ENCODE measurements at regions not wholly inside any gene's neighbourhood (a gene's known extent, or its start where the extent isn't known, plus 50 kb on each side); places are given as distances from the start of the nearest gene placed in this dataset.
"Not testable (repeated sequence)": the region's sequence is repeated elsewhere in the genome, so short reads cannot be mapped to it uniquely, and the experiment has no call there.

DNA sequence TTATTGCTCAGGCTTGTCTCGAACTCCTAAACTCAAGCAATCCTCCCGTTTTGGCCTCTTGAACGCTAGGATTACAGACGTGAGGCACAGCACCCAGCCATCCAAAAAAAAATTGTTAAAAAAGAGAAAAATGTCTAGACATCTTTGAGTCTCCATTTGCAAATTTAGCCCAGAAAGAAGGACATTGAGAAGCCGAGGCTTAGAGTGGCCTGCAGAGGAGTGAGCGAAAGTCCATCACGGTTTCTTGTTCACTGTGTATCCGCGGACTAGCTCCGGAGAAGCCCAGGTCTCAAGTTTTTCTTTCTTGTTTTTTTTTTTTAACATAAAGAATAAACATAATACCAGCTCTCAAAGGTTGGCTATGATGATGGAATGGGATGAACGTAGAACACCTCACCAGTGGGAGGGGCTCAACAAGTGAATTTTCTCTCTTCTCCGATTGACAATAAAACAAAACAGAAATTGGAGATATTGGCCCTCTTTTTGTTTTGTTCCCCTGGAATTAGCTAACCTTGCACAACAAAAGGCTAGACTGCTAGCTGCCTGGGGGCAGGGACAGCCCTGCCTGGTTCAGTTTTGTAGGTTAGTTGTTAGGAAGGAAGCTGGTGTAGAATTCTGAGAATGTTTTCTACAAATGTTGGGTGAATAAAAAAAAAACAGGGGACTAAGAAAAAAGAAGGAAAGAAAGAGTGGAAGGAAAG is 163.4 kb downstream of the MYCN start:
- DNase-seq (ENCODE audit: low spot score) = no peak

DNA sequence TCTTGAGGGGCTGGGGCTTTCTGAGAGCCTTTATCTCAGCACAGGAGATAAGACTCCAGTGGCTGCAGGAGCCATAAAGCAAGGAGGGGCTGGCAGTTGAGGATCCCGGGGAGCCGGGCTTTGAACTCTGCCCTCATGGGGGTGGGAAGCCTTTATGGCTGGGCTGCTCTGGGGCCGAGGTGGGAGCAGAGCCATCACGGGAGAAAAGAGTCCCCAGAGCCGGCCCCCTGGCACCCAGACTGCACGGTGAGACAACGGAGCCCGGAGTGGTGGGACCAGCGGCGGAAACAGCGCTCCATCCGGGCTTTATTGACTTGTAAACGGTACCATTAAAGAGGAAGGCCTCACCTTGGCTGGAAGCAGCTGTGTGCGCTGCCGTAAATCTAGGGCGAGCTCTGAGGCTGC is 162.6 kb downstream of the MYCN start:
- DNase-seq (ENCODE audit: low spot score) = no peak

DNA sequence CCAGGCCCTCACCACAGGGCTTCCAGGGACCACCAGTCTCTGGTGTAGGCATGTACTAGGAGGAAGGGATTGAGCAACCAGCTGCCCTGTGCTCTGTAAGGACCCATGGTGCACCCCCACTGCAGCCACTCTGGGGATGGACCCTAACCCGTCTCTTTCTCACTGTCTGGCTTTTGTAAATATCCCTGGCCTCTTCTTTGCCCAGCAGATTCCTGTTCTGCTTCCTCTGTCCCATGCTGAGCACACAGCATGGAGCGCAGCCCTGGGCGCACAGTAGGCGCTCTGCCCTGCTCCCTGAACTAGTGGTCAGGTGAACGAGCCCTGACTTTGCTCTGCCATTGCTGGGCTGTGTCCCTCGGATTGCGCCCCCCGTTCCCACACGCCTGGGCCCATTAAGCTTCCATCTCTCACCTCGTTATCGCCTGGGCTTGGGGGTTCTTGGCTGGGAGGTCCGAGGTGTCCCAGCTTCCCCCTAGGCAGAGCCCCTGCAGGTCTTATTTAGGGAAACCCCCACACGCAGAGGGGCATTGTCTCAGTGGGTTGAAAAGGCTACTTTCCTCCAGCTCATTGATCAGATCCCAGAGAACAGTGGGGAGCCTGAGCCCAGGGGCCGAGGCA is 162.1 kb downstream of the MYCN start:
- no peak for DNase-seq (ENCODE audit: low spot score)

DNA sequence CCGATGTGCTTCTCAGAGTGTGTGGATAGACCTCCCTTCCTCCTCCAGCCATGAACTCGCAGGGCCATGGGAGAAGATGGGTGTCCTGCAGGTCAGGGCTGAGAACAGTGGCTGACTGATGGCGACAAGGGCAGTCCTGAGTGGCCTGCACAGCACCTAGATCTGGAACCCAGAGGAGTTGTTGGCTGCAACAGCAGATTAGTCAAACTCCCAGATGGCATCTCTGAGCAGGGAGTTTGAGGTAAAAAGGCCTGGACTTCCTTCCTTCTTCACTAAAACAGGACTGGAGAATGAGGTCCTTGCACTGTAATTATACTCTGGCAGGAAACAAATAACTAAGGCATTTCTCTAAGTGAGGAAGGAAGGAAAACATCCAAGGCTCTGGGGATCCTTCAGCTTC is 160.8 kb downstream of the MYCN start:
- DNase-seq (ENCODE audit: low spot score) = no peak

DNA sequence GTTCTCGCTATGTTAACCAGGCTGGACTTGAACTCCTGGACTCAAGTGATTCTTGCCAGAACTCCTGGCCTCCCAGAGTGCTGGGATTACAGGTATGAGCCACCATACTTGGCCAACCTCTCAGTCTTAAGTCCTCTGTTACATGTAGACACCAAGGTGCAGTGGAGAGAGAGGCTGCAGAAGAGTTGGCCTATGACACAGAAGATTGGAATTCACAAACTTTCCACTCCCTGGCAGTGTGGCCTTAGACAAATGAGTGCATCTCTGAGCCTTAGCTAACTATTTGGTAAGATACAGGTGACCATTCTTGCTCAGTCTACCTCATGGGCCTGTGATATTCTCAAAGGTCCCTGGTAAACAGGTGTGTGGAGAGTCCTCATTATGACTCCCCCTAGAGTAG is 159.7 kb downstream of the MYCN start:
- no peak for DNase-seq (ENCODE audit: low spot score)

DNA sequence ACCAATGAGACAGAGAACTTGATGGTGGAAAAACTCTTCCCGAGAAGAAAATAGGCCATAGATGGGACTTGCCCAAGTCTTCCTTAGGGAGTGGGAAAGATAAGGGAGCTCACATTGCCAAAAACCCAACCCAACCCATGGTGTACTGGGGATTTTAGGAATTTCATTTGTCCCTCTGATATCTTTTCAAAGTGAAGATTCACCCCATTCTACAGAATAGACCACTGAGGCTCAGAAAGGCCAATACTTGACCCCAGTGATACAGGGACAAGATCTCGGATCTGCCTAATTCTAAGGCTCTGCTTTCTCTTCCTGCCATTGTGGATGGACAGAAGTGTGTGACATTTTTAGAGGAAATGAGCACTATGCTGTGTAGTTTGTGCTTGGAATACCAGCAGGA is 159.0 kb downstream of the MYCN start:
- no peak for DNase-seq (ENCODE audit: low spot score)

DNA sequence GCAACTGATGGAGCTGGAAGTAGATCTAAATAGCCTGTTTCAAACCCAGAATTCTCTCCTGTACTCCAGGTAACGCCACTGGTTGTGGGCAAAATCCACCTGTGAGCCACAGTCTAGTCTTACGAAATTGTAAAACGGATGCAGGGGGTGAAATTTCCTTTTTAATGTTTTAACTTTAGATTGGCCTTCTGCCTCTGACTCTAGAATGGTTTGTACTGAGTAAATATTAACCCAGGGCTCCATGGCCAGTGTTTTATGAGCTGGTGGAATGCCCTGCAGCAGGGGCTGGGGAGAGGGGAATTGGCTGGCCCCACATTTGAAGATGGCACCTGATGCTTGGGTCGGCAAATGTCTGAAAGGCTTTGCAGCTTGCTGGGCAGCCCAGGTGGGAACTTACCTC is 156.6 kb downstream of the MYCN start:
- no peak for DNase-seq (ENCODE audit: low spot score)

DNA sequence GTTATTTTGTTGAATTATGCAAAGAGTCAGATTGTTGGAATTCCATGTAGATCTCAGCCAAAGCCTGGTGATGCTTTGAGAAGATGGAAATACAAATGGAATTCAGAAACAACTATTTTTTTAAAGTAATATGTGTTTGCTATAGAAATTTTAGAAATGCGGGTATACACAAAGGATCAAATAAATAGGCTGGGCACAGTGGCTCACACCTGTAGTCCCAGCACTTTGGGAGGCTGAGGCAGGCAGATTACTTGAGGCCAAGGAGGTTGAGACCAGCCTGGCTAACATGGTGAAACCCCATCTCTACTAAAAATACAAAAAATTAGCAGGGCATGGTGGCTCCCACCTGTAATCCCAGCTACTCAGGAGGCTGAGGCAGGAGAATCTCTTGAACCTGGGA is 155.1 kb downstream of the MYCN start:
- not testable (repeated sequence) for DNase-seq (ENCODE audit: low spot score)

DNA sequence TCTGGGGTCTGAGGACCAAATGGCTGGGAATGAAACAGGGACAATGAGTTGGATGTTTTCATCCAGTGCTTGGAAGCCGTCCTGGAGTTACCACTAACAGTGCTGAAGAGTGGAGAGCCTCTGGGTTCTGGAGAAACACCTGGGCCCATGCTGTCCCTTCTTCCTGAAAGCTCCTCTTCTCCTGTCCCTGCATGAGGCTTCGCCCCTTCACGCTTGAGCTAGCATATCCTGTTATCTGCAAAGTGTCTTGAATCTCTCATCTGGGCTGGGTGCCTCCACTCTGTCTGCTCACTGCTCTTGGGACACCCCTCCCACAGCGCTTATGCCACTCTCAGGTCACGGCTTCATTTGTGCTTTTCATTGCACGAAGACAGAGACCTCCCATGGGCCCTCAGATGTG is 154.5 kb downstream of the MYCN start:
- DNase-seq (ENCODE audit: low spot score) = no peak

DNA sequence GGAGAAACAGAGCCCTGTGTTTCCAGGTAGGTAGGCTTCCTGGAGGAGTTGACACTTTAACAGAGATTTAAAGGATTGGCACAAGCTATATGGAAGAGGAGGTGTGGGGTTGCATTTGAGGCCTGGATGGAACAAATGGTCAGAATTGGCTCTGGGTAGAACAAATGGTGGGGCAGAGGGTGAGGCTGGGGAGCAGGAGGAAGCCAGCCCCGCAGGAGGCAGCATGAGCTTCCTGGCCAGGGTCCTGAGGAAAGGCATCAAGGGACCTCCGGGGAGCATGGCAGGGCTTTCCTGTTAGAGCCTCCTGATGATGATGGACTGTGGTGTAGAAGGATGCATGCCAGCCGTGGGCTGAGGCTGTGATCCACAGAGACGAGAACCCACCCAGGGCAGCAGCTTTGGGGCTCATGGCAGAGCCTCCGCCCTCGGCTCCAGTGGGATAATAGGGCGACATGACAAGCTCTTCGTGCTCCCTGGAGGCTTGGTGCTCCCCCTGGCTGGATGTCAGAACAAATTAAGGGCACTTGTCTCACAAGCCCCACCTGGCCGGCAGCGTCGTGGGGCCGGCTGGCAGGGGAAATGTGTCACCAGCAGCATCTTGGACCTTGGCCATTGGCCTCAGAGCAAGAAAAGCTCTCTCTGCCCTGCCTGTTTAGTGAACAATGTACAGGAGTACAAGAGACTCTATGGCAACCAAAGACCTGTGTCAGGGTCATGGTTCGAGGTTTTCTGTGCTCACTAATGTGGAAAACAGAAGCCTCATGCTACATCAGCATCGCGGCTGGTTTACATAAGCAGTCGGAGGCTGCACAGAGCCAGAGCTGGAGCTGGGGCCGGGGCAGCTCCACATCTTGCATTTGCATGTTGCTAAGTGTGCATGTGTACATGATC is 153.5 kb downstream of the MYCN start:
- no peak for DNase-seq (ENCODE audit: low spot score)

DNA sequence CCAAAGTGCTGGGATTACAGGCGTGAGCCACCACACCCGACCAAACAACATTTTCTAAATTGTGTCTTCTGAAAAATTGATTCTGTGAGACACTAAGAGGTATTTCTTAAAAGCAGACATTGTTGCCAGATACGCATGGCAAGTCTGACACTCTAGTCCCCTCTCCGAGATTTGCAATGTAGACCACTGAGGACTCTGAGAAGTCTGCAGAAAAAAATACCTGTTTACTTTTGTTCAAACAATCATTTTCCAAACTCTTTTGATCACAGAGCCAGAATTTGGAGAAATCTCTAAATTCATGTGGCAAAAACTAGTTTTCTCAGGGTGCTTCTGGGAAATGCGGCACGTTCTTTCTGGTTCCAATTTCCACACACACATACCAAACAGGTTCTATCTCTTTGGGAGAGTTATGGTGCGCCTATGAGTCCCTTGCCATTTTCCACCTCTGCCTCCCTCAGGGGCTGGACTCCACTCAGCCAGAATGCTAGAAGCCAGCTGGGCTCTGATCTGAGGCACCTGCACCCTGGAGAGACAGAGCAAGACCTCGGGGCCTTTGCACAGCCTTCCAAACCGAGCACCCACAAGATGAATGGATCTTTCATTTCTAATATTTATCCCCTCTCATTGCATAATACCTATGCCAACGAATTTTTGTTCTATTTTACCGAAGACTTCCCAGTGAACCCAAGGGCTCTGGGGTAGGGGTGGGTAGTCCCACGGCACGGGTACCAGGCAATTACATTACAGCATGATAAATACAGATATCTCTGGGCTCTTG is 152.7 kb downstream of the MYCN start:
- DNase-seq (ENCODE audit: low spot score) = no peak

DNA sequence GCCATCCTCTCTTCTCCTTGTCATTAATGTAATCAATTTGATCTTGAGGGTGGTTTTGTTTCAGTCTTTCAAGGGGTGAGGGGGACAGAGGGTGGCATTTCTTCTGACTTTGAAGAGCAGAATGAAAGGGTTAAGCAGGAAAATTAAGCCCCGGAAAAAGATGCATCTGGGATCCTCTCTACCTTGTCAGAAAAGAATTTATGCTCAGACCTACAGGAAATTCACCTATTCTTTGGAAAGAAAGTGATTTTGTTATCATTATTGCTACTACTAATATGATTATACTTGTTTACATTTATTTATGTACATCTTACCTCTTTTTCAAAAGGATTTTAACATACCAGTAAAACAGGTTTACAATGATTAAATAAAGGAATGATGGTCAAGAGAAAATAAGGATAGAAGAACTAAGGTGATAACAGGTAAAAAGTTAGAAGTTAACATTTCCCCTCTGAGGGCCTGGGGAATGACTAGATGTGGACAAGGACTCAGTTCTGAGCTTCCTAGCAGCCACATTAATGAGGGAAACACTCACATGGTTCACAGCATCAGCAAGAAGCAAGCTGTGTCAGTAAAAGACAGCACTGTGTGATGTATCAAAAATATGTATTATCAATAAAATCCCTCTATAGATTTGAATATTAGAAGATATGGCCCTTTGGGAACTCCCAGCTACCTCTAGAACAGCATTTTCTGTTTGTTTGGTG is 151.4 kb downstream of the MYCN start:
- no peak for DNase-seq (ENCODE audit: low spot score)

DNA sequence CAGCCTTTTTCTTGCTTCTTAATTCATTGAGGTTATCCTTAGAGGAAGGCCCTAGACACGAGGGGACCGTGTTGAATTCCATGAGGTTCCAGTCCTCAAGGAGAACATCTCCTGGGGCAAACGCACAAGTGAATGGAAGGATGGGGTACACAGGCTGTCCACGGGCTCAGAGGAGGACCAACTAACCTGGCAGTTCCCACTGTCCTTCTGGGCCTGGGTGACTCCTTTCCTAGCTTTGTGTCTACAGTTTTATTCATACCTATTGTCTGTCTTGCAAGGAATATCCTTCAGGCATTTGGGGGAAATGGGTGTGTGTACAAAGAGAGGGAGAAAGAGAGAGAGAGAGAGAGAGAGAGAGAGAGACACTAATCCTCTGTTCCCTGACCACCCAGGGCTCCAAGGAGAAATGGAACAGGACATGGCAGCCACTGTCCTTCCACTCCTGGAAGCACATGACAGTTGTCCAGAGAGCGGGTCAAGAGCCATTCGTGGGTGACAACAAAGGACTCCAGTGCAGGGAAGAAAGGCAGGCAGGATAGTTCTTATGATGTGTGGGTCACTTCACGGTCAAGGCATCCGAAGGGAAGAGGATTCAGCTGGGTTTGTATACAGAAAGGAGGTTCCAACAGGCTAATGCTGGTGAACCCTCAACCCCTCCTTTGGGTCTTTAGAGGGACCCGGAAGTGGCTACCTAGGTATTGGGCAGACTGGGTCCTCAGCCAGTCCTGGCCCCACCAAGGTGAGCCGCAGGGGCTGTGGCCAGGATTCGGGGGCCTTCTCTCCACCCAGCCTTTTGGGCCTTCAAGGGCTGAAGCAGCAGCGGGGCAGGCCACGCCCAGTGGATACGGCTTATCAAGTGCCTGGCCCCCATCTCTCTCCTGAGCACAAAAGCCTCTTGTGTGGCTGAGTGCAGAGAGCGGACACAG is 150.6 kb downstream of the MYCN start:
- no peak for DNase-seq (ENCODE audit: low spot score)

DNA sequence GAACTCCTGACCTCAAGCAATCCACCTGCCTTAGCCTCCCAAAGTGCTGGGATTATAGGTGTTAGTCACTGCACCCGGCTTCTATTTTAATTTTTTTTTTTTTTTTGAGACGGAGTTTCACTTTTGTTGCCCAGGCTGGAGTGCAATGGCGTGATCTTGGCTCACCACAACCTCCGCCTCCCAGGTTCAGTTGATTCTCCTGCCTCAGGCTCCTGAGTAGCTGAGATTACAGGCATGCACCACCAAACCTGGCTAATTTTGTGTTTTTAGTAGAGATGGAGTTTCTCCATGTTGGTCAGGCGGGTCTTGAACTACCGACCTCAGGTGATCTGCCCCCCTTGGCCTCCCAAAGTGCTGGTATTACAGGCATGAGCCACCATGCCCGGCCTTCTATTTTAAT is 149.1 kb downstream of the MYCN start:
- not testable (repeated sequence) for DNase-seq (ENCODE audit: low spot score)

DNA sequence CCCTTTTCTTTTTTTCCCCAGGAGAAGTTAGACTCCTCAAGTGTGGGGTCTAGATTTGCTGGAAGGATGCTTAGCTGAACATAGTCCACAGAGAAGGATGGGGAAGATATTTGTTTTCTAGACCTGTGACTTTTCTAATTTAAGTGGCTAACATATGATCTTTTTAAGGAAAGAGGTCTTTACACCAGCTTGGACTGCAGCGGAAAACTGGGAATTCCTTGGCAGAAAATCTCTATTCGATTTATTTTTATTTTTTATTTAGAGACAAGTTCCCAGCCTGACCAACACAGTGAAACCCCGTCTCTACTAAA is 148.4 kb downstream of the MYCN start:
- no peak for DNase-seq (ENCODE audit: low spot score)

DNA sequence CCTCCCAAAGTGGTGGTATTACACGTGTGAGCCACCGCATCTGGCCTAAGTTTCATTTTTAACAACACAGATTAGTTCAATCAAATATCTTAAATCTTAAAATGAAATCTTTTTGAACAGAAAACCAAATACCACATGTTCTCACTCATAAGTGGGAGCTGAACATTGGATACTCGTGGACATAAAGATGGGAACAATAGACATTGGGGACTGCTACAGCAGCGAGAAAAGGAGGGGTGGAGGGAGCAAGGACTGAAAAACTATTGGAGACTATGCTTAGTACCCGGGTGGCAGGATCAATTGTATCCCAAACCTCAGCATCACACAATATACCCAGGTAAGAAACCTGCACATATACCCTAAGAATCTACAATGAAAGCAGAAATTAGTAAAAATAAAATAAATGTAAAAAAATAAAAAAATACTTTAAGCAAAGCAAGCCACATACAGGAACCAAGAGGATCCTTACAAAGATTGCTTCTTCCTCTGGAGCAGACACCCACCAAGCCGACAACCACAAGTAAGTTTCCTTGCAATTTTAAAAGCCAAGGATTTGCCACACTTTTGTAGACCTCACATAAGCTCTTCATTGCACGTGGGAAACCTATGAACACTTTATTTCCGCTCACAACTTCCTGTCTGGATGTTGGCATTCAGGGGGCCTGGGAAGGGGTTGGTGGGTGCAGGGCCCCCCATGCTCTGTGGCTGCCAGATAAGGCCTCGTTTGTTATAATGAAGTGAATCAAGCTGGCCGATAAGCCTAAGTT is 147.9 kb downstream of the MYCN start:
- DNase-seq (ENCODE audit: low spot score) = no peak

DNA sequence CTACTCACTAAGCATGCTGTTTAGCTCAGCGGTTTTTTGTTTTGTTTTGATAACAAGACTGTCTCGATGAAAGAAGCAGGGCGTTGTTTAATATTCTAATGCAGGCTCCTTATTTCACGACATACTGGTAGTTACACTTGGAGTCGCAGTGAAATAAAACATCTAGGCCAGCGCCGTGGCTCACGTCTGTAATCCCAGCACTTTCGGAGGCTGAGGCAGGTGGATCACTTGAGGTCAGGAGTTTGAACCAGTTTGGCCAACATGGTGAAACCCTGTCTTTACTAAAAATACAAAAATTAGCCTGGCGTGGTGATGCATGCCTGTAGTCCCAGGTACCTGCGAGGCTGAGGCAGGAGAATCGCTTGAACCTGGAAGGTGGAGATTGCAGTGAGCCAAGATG is 145.8 kb downstream of the MYCN start:
- not testable (repeated sequence) for DNase-seq (ENCODE audit: low spot score)

DNA sequence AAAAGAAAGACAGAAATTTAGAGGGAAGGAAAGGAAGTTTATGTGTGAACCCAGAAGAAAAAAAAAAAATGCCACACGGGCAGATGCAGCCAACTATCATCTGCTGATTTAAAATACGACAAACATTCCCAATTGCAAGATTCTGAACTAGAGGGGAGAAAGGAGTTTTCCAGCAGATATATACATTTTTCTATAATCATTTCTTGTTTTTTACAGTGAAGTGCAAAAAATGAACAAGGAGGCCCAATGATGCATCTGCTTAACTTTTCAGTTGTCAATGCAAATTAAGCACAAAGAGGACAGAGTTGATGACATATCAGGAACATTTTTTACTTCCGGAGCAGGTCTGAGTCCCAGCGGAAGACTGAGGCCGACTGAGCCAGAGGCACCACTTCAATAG is 144.7 kb downstream of the MYCN start:
- DNase-seq (ENCODE audit: low spot score) = no peak

DNA sequence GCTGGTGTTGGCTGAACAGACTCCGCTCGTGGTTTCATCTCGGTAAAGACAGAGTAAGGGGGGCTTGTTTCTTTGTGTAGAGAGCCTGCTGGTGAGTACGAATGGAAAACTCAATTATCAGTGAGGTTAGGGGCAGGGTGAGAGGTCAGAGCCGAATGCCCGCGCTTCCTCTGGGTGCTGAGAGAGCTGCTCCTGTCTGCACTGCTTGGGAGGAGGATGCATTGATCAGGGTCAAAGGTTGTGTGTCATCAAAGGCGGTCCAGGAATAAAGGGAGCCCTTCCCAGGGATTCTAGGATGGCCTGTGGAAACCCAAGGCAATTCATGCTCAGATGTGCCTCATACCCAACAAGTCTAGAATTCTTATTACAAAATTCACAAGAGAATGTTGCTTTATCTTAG is 143.9 kb downstream of the MYCN start:
- no peak for DNase-seq (ENCODE audit: low spot score)

DNA sequence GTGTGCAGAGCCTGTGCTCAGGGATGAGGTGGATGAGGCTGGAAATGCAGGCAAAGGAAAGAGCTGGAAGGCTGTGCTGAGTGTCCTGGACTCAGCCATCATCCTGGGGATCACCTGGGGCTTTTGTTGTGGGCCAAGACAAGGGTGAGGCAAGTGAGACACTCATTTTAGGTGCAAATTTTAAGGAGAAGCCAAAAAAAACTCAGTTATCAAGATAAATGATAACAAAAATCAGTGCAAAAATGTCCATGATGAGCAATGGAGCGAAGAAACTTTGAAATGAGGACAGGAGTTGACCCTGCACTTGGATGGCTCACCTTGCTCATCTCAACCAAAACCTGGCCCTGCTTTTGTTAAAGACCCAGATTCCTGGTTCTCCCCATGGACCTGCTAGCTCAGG is 141.9 kb downstream of the MYCN start:
- DNase-seq (ENCODE audit: low spot score) = no peak
